NCI-H2107 treated with DMSO at 0.1 percent for 48 hours (cell line): ENCODE measurements at regions not wholly inside any gene's neighbourhood (a gene's known extent, or its start where the extent isn't known, plus 50 kb on each side); places are given as distances from the start of the nearest gene placed in this dataset.
"Not testable (repeated sequence)": the region's sequence is repeated elsewhere in the genome, so short reads cannot be mapped to it uniquely, and the experiment has no call there.

Experiments
- DNase-seq: peaks from one replicate; lab custom pipeline; 2025; ENCODE audit not compliant: unreplicated experiment; lab: John Stamatoyannopoulos, UW

DNA sequence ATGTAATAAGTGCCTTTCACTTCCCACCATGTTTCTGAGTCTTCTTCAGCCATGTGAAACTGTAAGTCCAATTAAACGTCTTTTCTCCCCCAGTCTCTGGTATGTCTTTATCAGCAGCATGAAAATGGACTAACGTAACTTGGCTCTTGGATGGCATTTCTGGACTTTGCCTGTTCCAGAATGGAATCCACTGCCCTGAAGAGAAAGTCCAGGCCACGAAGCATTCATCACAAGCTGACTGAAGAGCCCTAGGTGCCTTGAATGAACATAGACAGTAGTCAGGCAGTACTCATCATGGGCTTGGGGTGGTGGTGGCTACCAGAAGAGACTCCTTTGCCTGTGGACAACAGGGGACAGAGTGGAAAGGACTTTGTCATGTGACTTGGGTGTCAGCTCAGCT lies 1505.0 kb downstream of the SI start:
- no peak for DNase-seq

DNA sequence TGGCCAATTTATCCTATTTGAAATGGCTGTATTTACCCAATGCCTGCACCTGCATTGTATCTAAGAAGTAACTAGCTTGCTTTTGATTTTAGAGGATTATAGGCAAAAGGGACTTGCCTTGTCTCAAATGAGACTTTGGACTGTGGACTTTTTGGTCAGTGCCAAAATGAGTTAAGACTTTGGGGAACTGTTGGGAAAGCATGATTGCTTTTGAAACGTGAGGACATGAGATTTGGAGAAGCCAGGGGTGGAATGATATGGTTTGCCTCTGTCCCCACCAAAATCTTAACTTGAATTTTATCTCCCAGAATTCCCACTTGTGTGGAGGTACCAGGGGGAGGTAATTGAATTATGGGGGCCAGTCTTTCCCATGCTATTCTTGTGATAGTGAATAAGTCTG lies 1505.4 kb downstream of the SI start:
- no peak for DNase-seq

DNA sequence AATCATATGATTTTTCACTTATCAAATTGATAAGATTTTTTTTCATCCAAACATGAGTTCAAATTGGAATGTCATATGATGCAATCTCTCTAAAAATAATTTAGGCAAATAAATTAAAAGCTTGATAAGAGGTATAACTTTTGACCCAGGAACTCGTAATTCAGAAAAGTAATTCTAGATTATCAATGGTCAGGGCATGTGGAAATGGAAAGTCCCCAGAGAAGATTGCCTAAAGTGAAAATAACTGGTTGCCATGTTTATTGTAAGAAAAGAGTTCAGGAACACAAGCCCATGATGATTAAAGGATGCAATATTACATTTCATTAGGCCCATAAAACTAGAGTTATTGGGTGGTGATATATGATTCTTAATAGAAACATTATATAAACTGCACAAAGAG lies 1514.8 kb downstream of the SI start:
- no peak for DNase-seq

DNA sequence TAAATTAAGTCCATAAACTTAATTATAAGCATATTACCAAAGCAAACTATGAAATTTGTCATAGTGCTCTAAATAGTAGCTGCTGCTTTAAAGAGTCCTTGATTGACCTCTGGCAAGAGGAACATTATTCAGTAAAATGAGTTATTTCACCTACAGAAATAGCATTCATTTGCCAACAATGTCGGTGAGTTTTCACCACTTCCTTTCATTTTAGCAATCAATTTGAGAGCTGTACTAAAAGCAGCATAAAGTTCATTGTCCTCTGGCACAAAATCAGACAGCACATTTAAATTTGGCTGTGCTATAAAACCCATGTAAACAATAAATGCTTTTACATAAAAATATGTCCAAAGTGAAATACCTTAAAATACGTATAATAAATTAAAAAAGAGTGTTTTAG lies 1515.7 kb downstream of the SI start:
- DNase-seq, result no peak

DNA sequence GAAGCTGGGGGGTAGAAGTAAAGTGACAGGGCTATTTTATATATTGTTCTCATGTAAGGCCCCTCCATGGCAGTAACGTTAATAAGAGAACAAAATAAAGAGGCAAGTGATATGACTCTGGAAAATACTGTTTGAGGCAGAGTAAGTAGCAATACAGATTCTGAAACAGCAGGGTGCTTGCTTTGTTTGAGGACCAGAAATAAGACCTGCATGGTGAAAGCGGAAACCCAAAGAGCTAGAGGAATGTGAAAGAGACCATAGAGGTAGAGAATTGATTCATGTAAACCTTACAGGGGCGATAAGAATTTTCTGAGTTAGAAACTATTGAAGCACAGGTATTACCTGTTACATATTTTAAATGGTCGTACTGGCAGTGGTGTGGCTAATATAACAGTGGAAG lies 1517.1 kb downstream of the SI start:
- DNase-seq, result peak; percentile 11

DNA sequence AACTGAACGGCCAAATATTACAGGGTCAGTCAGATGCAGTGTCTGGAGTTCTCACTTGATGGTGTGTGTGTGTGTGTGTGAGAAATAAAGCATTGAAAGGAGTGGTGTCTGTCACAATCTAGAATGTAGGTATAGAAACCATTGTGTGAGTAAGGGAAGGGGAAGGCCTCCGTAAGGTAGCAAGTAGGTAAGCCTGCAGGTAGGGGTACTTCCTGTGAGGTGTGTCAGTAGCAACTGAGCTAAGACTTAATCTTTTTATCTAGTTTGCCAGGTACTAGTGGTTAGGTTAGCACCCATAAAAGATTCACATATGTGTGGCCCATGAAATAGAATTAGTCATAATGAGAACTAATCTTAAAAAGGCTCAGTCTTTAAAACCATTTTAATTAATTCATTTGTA lies 1517.8 kb downstream of the SI start:
- DNase-seq, result no peak

DNA sequence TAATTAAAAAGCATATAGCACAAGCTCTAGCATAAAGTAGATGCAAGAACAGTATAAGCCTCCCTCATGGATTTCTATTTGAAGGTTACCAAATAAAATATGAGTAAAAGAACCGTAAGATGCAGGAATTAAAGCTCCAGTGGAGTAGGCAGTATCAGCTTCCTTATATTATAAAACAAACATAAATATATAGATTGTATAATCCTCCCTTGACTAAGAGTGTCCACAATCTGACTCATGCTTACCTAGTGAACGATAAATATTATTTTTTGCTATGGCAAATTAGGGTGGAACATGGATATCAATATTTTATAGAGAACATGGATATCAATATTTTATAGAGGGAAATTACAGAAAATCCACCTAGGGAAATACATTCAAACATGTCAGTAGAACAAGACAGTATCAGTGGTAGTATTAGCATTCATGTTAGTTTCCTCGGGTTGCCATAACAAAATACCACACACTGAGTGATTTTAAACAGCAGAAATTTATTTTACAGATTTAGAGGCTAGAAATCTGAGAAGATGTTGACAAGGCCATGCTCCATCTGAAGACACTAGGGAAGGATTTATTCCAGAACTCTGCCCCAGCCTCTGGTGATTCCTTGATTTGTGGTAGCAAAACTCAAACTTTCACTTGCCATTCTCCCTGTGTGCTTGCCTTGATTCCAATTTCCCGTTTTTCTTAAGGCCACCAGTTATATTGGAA lies 1521.3 kb downstream of the SI start:
- DNase-seq, result no peak

DNA sequence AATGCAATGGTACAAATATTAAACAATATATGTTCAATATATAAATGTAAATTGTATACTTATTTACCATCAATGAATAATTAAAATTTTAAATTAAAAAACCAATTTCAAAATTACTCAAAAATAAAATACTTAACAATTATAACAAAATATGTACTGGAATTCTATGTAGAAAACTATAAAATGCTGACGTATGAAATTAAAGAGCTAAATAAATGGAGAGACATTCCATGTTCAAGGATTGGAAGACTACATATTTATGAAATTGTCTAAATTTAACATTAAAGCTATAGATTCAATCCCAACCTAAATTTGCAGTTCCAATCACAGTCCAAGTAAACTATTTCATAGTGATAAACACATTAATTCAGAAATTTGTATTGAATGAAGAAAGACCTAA lies 1522.4 kb downstream of the SI start:
- no peak for DNase-seq

DNA sequence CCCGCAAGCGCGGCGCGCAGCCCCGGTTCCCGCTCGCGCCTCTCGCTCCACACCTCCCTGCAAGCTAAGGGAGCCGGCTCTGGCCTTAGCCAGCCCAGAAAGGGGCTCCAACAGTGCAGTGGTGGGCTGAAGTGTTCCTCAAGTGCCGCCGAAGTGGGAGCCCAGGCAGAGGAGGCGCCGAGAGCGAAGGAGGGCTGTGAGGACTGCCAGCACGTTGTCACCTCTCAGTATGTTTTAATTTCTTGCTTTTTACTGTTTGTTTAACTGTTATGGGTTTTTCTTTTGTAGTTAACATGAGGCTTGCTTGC lies 1525.7 kb downstream of the SI start:
- no peak for DNase-seq

DNA sequence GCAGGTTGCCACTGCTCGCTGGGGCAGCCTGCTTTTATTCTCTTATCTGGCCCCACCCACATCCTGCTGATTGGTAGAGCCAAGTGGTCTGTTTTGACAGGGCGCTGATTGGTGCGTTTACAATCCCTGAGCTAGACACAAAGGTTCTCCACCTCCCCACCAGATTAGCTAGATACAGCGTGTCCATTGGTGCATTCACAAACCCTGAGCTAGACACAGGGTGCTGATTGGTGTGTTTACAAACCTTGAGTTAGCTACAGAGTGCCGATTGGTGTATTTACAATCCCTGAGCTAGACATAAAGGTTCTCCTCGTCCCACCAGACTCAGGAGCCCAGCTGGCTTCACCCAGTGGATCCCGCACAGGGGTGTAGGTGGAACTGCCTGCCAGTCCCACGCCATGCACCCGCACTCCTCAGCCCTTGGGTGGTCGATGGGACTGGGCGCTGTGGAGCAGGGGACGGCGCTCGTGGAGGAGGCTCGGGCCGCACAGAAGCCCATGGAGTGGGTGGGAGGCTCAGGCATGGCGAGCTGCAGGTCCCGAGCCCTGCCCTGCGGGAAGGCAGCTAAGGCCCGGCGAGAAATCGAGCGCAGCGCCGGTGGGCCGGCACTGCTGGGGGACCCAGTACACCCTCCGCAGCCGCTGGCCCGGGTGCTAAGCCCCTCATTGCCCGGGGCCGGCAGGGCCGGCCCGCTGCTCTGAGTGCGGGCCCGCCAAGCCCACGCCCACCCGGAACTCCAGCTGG lies 1526.2 kb downstream of the SI start:
- not testable (repeated sequence) for DNase-seq

DNA sequence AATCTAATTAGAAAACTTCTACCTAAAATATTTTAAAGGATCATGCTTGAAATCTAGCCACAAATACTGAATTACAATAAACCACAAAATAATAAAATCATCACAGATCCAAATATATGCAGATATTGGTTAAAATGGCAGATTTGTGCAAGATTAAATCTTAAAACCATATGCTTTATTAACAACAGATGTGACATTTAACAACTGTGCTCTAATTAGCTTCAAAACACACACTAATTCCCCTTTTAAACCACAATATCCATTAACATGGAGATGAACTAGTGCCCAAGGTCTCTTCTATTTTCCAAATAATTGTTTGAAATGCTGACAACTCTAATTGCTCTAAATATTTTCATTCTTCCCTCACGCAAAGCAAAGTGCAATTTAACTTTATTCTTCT lies 1530.3 kb downstream of the SI start:
- no peak for DNase-seq

DNA sequence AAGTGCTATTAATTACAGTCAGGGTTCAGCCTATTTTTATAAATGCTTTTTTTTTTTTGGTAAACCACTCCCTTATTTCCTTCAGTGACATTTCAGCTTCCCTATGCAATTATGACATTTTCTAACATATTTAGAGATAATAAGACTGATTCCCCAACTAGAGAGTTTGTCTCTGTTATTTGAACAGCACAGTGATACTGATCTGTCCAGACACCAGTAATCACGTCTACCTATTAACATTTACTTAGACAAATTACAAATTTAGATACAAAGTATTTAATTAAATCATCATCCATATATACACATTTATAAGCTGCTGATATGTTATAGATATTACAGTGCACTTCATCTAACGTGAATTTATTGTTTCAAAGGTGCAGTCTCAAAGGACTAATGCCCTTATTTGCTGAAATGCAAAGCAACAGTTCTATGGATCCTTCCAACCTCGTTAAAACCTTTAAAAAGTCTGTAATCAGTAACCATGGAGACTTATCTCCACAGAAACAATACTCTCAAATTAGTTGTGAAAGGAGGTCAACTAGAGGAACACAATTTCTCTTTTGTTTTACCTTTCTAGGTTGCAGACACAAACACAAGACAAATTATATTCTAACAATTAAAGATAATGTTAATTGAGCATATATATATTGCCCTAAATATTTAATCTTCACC lies 1531.1 kb downstream of the SI start:
- DNase-seq, result no peak

DNA sequence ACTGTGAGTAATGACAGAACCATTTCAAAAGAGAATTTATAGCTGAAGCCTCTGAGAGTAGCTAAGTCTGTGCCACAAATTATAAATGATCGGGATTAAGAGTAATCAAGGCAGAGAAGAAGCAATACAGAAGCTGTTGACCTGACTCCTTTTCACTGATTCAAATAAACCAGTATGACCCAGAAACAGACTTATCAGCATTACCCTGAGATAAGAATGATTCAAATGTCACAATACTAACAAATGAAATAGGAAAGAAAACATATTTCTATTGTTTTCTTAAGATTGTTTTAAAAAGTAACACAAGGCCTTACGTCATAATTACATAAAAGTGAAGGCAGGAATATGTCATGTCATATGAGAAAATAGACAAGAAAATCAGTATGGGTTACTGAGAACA lies 1534.6 kb downstream of the SI start:
- DNase-seq, result no peak

DNA sequence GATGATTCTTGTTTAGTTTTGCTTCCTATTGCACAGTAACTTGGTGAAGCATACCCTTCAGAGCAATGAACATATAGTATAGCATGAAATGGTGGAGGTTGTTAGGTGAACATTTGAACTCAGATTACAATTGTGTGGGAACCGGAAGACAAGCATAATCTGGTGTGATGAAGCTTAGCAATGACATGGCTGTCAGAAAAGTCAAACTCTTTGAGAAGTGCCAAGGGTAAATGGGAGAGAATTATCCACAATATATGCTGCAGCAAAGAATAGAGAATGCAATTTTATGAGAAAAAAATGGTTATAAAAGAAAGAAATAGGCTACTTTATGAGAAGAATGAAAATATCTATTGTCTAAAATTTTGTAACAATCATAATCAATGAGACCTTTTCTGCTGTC lies 1536.7 kb downstream of the SI start:
- DNase-seq, result no peak

DNA sequence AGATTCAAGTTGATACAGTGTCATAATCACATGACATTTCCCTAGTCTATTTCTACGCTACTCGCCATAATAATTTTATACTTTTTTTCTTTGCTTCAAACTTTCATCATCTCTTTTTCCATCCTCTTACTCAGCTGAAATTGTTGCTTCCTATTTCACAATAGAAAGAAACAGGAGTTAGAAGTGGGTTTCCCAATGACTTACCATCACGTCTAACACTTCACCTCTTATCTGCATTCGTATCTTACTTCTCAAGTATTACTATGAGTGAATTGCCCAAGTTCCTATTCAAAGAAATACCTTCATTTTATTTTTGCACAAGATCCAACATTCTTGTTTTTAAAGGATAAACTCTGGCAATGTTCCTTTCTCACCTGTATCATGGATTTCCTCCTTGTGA lies 1539.9 kb downstream of the SI start:
- DNase-seq, result no peak

DNA sequence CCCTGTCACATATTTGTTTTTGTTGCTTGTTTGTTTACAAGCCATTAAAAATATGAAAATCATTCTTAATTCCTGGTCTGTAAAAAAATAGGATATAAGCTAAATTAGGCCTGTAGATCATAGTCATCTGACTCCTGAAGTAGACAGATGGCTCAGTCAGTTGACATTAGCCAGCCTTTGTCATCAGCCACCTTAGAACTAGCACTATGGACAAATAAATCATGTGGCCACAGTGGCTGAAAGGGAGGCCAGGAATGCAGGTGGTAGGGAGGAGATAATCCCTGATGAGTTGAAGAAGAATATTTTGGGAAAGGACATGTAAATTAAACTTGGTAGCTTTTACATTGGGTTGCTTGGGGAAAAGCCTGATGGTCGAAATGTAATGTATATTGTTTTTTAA lies 1544.9 kb downstream of the SI start:
- DNase-seq, result no peak

DNA sequence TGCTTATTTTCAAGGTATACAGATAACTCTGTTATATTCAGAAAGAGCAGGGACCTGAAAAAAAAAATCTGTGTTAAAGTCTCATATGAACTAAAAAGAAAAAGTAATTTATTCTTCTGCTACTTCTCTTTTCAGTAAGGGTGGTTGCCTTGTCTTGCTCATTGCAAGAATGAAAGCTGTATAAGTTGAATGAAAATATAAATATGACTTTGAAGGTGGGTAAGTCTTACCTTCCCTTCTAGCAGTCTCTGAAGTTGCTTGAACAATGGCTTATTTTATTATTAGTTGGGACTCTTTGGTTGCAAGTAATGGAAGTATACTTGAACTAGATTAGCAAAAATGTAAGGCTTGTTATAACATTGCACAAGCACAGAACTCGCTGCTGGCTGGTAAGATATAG lies 1554.9 kb downstream of the SI start:
- no peak for DNase-seq

DNA sequence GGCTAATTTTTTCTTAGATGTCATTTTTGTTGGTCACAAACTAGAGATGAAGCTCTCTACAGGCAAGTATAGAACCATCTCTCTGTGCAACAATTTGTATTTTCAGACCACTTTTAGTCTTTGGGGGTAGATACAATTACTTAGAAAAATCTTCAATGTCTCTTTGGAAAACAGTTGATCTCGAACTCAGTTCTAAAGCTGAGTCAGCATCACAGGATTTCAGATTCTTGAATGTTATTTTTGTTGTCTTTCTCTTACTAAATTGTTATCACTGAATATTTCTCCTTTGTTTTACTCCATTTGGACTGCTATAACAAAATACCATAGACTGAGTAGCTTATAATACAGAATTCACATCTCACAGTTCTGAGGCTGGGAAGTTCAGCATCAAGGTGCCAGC lies 1557.0 kb downstream of the SI start:
- DNase-seq, result no peak

DNA sequence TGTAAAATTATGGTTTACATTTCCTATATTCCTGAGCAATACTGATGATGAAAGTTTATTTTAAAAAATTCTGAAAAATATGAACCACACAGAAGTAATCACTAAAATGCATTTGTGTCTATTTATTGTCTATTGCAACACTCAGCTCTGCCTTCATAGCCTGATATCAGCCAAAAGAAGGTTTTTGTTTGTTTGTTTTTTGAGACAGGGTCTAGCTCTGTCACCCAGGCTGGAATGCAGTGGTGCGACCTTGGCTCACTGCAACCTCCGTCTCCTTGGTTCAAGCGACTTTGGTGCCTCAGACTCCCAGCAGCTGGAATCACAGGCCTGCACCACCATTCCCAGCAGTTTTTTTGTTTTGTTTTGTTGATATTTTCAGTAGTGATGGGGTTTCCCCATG lies 1560.2 kb downstream of the SI start:
- no peak for DNase-seq

DNA sequence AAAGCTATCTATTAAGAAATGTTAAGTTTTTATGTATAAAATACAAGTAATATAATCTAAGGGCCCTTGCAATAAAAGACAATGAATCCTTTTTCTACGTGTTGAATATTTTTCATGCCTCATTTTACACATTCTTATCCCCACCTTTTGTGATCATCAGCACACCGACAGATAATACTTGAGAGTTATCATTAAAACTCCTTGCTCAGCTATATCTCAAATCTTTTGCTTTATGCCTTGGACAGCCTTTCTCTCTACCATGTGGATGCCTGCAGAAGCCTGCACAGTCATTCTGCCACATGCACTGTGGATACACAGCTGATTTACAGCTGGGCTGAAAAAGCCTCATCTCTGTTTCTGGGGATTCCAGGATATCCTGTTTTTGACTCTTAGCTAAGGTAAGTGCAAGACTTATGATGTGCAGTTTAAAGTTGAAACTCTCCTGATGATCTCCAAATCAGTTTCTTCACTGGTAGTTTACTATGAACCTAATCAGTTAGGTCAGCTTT lies 1565.1 kb downstream of the SI start:
- no peak for DNase-seq

DNA sequence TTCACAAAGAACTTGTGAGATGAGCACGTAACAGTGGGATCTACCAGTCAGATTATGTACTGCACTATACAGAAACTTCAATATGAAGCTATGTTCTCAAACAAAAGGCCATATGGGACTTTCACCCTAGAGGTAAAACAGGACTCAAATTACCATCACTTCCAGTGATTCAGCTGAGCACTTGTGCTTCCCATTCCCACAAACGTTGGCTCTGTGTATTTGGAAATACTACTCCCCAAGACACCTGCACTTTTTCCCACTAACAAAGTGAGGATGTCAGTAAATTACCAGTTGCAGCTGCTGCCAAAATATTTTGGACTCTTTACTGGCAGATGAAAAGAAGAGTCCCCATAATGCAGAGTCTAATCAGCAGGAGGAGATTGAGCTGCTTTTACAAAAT lies 1570.1 kb downstream of the SI start:
- DNase-seq, result peak; percentile 86

DNA sequence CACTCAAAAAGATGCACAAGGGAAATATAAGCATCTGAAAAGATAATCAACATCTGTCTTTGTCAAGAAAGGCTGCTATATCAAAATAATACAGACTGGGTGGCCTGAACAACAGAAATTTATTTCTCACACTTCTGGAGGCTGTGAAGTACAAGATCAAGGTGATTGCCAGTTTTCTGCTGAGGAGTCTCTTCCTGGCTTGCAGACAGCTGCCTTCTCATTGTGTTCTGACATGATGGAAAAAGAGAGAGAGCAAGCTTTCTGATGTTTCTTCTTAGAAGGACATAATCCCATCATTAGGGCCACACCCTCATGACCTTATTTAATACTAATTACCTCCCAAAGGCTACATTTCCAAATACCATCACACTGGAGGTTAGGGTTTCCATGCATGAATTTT lies 1573.3 kb downstream of the SI start:
- DNase-seq, result no peak
